ENCODE measurements at regions not wholly inside any gene's neighbourhood (a gene's known extent, or its start where the extent isn't known, plus 50 kb on each side); places are given as distances from the start of the nearest gene placed in this dataset.

- Histone ChIP-seq H3K4ac (replicated peaks; ENCODE audit: insufficient read length, low read depth, low read length) (no peak overlapping the region), H3K18ac (ENCODE audit: extremely low read depth, low read length) (no peak overlapping the region), H3K4me1 (replicated peaks in 1 of 4; ENCODE audit: control insufficient read depth in 3 of 4, insufficient read depth in 4 of 4, low read length in 3 of 4) (peaks cover 0 to 10% (median 1%) of the 10 kb centered on the region in 4 experiments; a peak in 2 of 7 replicates), H3K4me2 (ENCODE audit: insufficient read depth in 1 of 2, low read depth in 2 of 2, low read length in 2 of 2) (no peak overlapping the region), H3K56ac (replicated peaks; ENCODE audit: insufficient read length, low read depth, low read length) (no peak overlapping the region), H3K36me3 (ENCODE audit: control insufficient read depth in 2 of 4, insufficient read depth in 4 of 4, low read length in 3 of 4) (no peaks in the 10 kb centered on the region), H4K5ac (ENCODE audit: insufficient read length, low read depth, low read length) (no peak overlapping the region), H2BK12ac (ENCODE audit: low read depth, low read length) (no peak overlapping the region), H4K8ac (ENCODE audit: extremely low read depth, insufficient read depth, low read length) (no peak overlapping the region), H2BK15ac (ENCODE audit: low read length) (no peak overlapping the region), H2AFZ (ENCODE audit: low read length) (no peak overlapping the region), H3K79me1 (ENCODE audit: low read depth, low read length) (no peaks in the 10 kb centered on the region), H4K91ac (replicated peaks; ENCODE audit: insufficient read length, low read length) (no peak overlapping the region), H3K27ac (ENCODE audit: low read depth, low read length) (no peak overlapping the region), H2BK120ac (replicated peaks; ENCODE audit: low read depth, low read length) (no peak overlapping the region), H4K20me1 (replicated peaks in 1 of 2; ENCODE audit: control insufficient read depth in 1 of 2, insufficient read depth in 2 of 2, low read length in 2 of 2) (no peaks in the 10 kb centered on the region), H3K9ac (replicated peaks in 1 of 4; ENCODE audit: extremely low read depth in 1 of 4, low read depth in 3 of 4, low read length in 3 of 4) (no peak overlapping the region), H3K79me2 (ENCODE audit: control insufficient read depth in 1 of 2, insufficient read depth in 2 of 2, low read length in 2 of 2) (no peaks in the 10 kb centered on the region), H3K14ac (ENCODE audit: insufficient read length) (no peak overlapping the region), H3K9me3 (ENCODE audit: insufficient read depth in 2 of 2, low read depth in 1 of 2, low read length in 1 of 2) (peaks cover 0 to 4% of the 10 kb centered on the region in 2 experiments; a peak in 1 of 4 replicates), H2BK5ac (ENCODE audit: low read depth, low read length) (no peak overlapping the region), H2BK20ac (ENCODE audit: low read length) (no peak overlapping the region), H3K23me2 (ENCODE audit: low read depth, low read length) (peaks cover 5% of the 10 kb centered on the region; the same call in 1 of the 2 replicates), H2AK5ac (ENCODE audit: low read depth, low read length) (no peak overlapping the region), H3K4me3 (ENCODE audit: extremely low read depth in 1 of 4, insufficient read depth in 2 of 4, low read depth in 3 of 4, low read length in 4 of 4) (no peak overlapping the region), H3K27me3 (replicated peaks in 1 of 4; ENCODE audit: control insufficient read depth in 3 of 4, extremely low read depth in 1 of 4, insufficient read depth in 3 of 4, low read length in 3 of 4) (no peaks in the 10 kb centered on the region), H3K23ac (ENCODE audit: insufficient read length) (no peak overlapping the region)
- WGBS, 2 experiments (ENCODE audit: extremely low coverage in 1 of 2, insufficient coverage in 1 of 2, insufficient read length in 1 of 2, insufficient replicate concordance in 2 of 2, low coverage in 1 of 2, low lambda C conversion rate in 2 of 2, missing lambda C conversion rate in 1 of 2): 94% methylated on average over 1 of the region's 1 CpG; no CpG with 5 or more reads in 1 of the 2 experiments
- POLR2A ChIA-PET (ENCODE audit: partially characterized antibody): no interaction called here
- CTCF ChIA-PET (ENCODE audit: partially characterized antibody): interaction anchor here (1.2 kb wide), 1 partner anchor 119 kb away, joined by 3 read pairs; no protein-coding TSS in a partner anchor
- FAIRE-seq (no peak), DNase-seq (ENCODE audit: low read depth in 1 of 2, low spot score in 2 of 2) (no peak)
- no peak for TF ChIP-seq CHD1 (IDR thresholded peaks at IDR 0.05; ENCODE audit: low read depth, low read length)
- TF ChIP-seq KDM4A (IDR thresholded peaks at IDR 0.05; ENCODE audit: low read depth, low read length, severe bottlenecking): no peak
Measured at GRCh38 chr14:58954052-58954451, 234.4 kb upstream of the DAAM1 start.
